ENCODE measurements at regions not wholly inside any gene's neighbourhood (a gene's known extent, or its start where the extent isn't known, plus 50 kb on each side); places are given as distances from the start of the nearest gene placed in this dataset.

DNA sequence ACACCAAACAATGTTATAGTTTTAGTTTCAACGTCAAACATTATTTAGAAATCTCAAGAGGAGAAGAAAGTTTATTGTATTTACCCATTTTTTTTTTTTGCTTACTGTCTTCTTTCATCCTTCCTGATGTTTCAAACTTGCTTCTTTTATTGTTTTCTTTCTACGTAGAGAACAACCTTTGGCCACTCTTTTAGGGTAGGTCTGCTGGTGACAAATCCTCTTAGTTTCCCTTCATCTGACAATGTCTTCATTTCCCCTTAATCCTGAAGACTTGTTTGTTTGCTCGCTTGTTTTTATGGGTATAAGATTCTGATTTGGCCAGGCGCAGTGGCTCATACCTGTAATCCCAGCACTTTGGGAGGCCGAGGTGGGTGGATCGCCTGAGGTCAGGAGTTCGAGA is 89.1 kb downstream of the RHOU start:
- no peak for DNase-seq (ENCODE audit: low spot score)

- DNase-seq (ENCODE audit: low spot score) = no peak
These were observed 89.8 kb downstream of the RHOU start for GRCh38 chr1:228825041-228825440.

DNA sequence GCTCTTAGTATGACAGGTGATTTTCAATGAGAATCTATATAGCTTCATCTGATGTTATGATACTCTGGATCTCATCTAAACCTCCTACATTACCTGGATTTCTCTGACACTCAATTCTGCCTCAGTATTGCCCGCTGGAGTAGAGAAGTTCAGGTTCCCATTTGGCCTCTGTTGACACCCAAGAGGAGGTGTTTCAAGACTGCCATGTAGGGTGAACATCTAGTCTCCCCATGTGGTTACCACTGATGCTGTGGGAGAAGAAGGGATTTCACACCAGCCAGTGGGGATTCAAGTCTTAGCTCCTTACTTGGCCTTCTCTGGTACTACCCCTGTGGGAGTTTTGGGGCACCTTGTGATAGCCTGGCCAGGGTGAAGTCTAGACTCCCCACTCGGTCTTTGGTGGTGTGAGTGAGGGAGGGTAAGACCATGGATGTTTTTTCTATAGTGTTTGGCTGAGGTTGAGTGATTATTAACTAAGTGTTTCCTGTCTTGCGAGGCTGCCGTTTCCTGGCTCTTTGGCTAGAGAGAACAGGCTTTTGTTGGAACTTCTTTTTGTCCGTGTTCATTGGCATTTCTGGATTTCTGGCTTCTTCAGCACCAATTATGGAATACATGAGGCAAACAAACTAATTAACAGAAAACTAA is 90.7 kb downstream of the RHOU start:
- no peak for DNase-seq (ENCODE audit: low spot score)

DNA sequence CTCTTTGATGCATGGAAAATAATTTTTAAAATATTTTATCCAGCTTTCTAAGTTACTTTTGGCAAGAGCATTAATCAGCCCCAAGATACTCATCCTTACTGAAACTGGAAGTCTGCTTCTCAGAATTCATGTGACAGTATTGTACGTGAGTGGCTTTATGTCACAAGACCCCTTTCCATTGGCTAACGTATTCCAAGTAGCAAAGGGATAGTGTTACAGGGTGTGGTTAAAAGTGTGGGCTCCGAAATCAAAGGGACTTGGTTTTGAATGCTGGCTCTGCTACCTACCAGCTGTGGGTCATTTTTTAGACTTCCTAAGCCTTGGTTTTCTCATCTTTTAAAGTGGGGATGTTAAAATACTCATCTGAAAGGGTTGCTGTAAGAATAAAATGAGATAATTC is 91.7 kb downstream of the RHOU start:
- no peak for DNase-seq (ENCODE audit: low spot score)

DNA sequence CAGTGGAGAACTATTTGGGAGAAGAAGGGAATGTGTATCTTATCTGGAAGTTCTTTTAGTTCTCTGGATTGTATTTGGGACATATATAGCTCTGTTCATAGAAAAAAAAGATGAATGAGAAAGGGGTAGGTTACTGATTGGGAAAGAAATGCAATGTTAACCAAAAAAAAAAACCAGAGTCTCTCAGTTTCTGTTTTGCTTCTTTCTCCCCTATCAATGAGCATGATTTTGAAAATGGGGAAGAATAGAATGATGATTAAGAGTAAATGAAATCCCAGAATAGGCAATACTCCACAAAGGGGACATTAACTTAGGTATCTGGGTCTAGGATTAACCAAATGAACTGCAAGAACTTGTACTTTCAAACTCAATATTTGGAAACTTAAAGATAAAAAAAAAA is 92.9 kb downstream of the RHOU start:
- no peak for DNase-seq (ENCODE audit: low spot score)

DNA sequence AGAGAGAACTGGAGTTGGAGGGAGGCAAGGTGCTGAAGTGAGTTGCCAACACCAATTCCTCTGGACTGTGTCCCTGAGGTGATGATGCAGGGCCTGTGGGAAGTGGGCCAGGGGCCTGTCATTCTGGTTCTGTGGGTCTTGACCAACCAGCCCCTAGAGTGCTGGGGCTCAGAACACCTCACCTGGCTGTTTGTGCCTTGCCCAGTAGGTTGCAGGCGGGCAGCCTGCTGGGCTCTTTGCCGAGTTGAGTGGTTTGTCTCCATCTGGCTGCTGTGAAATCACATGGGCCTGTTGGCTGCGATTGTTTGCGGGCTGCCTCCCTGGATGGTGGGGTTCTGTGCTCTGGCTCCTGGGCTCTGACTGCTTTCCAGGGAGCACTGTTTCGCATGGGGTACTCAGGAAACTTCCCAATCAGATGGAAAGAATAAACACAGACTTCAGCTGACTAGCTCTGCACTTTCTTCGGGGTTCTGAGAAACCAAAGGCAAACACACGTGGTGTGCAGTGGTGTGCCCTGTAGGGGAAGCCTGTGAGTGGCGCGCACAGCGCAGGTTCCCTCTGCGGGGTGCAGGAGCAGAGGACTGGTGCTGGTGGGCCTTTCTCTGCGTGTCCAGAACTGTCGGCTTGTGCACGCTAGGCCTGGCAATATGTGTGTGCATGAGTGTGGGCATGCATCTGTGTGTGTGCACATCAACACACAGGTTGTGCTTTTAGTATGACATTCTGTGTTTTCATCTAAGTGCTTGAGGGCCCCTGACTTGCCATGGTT is 95.1 kb downstream of the RHOU start:
- peak; percentile 76 for DNase-seq (ENCODE audit: low spot score)

GRCh38 chr1:228830954-228831481 is 95.7 kb downstream of the RHOU start:
- peak; percentile 52 for DNase-seq (ENCODE audit: low spot score)

GRCh38 chr1:228833911-228834688 is 98.8 kb downstream of the RHOU start:
- DNase-seq (ENCODE audit: low spot score) = no peak

- no peak for DNase-seq (ENCODE audit: low spot score)
These were observed 100.2 kb downstream of the RHOU start for GRCh38 chr1:228835456-228835855.

- no peak for DNase-seq (ENCODE audit: low spot score)
These were observed 100.6 kb downstream of the RHOU start for GRCh38 chr1:228835911-228836310.

- no peak for DNase-seq (ENCODE audit: low spot score)
These were observed 101.1 kb downstream of the RHOU start for GRCh38 chr1:228836427-228836826.

DNA sequence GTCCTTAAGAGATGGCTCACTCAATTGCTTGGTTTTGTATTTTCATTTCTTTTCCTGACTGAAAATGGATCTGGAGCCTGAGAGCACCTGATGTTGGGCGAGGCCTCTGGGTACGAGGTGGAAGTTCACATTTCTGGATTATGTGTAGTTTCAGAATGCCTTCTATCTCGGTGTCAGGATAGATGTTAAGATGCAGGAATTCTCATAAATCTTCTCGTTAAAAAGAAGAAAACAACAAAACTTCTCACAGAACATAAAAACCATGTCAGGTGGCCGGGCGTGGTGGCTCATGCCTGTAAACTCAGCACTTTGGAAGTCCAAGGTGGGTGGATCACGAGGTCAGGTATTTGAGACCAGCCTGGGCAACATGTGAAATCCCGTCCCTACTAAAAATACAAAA is 101.8 kb downstream of the RHOU start:
- no peak for DNase-seq (ENCODE audit: low spot score)

GRCh38 chr1:228837817-228838716 is 102.8 kb downstream of the RHOU start:
- DNase-seq (ENCODE audit: low spot score) = peak; percentile 91

- DNase-seq (ENCODE audit: low spot score) = no peak
These were observed 103.6 kb downstream of the RHOU start for GRCh38 chr1:228838717-228839500.

DNA sequence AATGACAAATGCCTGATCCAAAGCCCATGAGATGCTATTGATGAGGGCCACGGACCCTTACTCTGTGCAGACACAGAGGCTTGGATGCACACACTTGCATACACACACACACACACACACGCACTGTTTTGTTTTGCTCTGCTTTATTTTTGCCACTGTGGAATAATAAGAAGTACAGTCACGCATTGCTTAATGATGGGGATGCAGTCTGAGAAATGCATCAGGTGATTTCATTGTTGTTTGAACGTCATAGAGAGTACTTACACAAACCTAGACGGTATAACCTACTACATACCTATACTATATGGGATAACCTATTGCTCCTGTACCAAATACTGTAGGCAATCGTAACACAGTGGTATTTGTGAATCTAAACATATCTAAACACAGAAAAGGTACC is 104.4 kb downstream of the RHOU start:
- DNase-seq (ENCODE audit: low spot score) = no peak

GRCh38 chr1:228841632-228842031 is 106.4 kb downstream of the RHOU start:
- DNase-seq (ENCODE audit: low spot score) = no peak

DNA sequence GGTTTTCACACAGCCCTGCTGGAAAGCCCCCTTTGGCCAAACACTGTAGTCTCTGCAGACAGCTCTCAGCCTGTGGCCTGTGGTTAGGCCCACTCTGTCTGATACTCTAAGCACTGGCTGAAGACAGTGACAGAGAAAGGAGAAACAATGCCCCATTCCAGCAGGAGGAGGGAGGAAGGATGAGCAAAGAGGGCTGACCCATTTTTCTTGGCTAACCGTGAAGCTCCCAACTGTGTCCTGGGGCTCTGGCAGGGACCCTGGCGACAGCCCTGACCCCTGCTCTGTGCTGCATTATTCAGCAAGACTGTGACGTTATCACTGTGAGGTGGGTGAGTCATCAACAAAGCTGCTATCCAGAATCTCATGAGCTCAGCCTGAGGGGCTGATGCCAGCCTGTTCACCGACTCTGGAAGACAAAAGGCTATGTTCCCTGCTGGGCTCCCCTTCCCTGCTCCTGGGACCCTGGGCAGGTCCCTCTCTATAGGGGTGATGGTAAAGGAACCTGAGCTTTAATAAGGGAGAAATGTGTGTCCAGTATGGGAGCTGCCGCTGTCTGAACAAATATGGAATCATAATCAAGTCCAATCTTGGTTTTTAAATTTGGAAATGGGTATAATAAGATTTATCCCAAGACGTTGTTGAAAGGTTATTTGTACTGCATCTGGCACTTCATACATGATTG is 107.0 kb downstream of the RHOU start:
- peak; percentile 67 for DNase-seq (ENCODE audit: low spot score)

GRCh38 chr1:228845101-228845500 is 109.8 kb downstream of the RHOU start:
- DNase-seq (ENCODE audit: low spot score) = no peak

DNA sequence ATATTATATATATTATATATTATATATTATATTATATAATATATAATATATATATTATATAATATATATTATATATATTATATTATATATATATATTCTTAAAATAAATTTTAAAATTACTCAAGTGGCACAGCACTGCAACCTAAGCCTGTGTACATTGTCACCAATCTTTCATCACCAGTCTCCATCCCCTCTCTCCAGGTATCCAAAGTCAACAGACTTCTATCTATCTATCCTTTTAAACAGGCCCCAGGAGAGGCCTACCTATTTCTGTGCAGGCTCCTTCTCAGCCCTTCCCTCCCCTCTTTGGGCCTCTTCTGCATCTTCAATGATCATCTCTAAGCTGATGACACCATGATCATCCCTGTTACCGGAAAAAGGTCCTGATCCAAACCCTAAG is 111.7 kb downstream of the RHOU start:
- no peak for DNase-seq (ENCODE audit: low spot score)

- DNase-seq (ENCODE audit: low spot score) = peak; percentile 6
These were observed 112.2 kb downstream of the RHOU start for GRCh38 chr1:228847451-228847850.

Measured in mucosa of gallbladder (tissue), 1 donor.